ENCODE measurements at regions not wholly inside any gene's neighbourhood (a gene's known extent, or its start where the extent isn't known, plus 50 kb on each side); places are given as distances from the start of the nearest gene placed in this dataset.

DNA sequence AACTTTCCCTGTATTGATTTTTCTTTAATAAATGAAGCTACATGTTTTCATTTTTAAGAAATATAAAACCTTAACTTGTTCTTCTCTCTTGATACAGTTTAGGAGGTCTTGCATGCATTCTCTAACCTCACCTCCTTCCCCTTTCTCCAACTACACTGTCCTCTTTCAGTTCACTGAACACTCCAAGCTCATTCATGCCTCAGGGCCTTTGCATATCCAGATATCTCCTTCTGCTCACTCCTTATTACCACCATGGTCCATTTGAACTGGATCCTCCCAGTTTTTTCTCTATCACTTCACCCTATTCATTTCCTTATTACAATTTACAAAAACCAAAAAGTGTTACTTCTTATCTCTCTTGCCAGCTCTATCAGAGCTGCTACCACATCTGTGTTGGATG lies 242.9 kb upstream of the PLEKHG7 start:
- DNase-seq (ENCODE audit: low spot score) (no peak), ATAC-seq (ENCODE audit: insufficient number of reproducible peaks, low FRiP score, low read depth) (no peak)
- no peaks in the 10 kb centered on the region for H3K36me3 ChIP-seq
- no peaks in the 10 kb centered on the region for H3K4me1 ChIP-seq (ENCODE audit: control insufficient read depth in 1 of 2, low read depth in 2 of 2)
- no peaks in the 10 kb centered on the region for H3K9me3 ChIP-seq
- TF ChIP-seq, protein P1, sequence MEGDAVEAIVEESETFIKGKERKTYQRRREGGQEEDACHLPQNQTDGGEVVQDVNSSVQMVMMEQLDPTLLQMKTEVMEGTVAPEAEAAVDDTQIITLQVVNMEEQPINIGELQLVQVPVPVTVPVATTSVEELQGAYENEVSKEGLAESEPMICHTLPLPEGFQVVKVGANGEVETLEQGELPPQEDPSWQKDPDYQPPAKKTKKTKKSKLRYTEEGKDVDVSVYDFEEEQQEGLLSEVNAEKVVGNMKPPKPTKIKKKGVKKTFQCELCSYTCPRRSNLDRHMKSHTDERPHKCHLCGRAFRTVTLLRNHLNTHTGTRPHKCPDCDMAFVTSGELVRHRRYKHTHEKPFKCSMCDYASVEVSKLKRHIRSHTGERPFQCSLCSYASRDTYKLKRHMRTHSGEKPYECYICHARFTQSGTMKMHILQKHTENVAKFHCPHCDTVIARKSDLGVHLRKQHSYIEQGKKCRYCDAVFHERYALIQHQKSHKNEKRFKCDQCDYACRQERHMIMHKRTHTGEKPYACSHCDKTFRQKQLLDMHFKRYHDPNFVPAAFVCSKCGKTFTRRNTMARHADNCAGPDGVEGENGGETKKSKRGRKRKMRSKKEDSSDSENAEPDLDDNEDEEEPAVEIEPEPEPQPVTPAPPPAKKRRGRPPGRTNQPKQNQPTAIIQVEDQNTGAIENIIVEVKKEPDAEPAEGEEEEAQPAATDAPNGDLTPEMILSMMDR (IDR thresholded peaks at IDR 0.05), result no peak
- no peak overlapping the region for H3K4me3 ChIP-seq
- no peaks in the 10 kb centered on the region for H3K27me3 ChIP-seq (replicated peaks; ENCODE audit: insufficient read depth)
- no peak overlapping the region for H3K27ac ChIP-seq

DNA sequence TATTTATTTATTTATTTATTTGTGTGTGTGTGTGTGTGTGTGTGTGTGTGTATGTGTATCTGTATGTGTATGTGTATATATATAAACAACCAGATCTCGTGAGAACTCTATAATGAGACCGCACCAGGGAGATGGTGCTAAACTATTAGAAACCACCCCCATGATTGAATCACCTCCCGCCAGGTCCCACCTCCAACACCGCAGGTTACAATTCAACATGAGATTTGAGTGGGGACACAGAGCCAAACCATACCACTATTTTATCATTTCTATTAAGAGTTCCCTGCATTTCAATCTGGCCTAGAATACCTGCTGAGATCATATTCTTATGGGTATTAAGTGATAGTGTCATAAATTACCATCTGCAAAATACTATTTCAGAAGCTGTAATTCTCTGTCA lies 243.8 kb upstream of the PLEKHG7 start:
- ATAC-seq (ENCODE audit: insufficient number of reproducible peaks, low FRiP score, low read depth), result no peak

DNA sequence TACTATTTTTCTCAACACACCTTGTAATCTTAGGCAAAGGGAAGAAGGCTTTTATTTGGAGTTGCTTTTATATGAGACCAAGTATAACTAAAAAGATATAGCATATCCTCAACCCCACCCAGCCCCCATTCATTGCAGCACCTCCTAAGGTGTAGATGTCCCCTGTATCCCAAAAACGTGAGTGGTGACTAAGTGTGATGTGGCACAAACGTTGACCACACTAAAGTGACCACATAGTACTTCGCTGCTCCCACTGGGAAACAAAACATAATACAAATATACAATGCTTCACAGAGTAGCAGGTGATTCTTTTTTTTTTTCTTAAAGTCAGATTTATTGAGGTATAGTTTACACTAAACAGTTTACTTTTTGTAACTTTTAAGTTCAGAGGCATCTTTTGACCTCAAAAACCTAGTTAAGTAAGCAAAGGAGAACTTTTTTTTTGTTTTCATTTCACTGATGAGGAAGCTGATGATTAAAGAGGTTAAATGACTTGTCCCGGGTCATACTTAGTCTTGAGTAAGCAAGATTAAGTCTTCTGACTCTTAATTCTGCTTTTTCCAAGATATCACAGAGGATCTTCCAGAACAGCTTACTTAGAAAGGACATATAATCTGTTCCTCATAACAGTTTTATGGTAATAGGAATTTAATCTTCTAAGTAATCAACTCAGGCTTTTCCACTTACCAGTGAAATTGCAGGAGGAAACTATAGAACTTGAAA lies 245.2 kb upstream of the PLEKHG7 start:
- TF ChIP-seq, protein P1 (IDR thresholded peaks at IDR 0.05), result no peak
- no peaks in the 10 kb centered on the region for H3K36me3 ChIP-seq
- no peak overlapping the region for H3K4me3 ChIP-seq
- no peak overlapping the region for H3K27ac ChIP-seq
- no peaks in the 10 kb centered on the region for H3K27me3 ChIP-seq (replicated peaks; ENCODE audit: insufficient read depth)
- ATAC-seq (ENCODE audit: insufficient number of reproducible peaks, low FRiP score, low read depth) (no peak), DNase-seq (ENCODE audit: low spot score) (no peak)
- no peaks in the 10 kb centered on the region for H3K4me1 ChIP-seq (ENCODE audit: control insufficient read depth in 1 of 2, low read depth in 2 of 2)
- H3K9me3 ChIP-seq, result no peaks in the 10 kb centered on the region

More for the DNA sequence above, 243.8 kb upstream of the PLEKHG7 start:
- no peak for DNase-seq (ENCODE audit: low spot score)
- H3K4me1 ChIP-seq (ENCODE audit: control insufficient read depth in 1 of 2, low read depth in 2 of 2), result no peaks in the 10 kb centered on the region
- no peak overlapping the region for H3K27ac ChIP-seq
- H3K36me3 ChIP-seq, result no peaks in the 10 kb centered on the region
- H3K4me3 ChIP-seq, result no peak overlapping the region
- H3K27me3 ChIP-seq (replicated peaks; ENCODE audit: insufficient read depth), result no peaks in the 10 kb centered on the region
- TF ChIP-seq, protein P1 (IDR thresholded peaks at IDR 0.05), result no peak
- no peaks in the 10 kb centered on the region for H3K9me3 ChIP-seq

DNA sequence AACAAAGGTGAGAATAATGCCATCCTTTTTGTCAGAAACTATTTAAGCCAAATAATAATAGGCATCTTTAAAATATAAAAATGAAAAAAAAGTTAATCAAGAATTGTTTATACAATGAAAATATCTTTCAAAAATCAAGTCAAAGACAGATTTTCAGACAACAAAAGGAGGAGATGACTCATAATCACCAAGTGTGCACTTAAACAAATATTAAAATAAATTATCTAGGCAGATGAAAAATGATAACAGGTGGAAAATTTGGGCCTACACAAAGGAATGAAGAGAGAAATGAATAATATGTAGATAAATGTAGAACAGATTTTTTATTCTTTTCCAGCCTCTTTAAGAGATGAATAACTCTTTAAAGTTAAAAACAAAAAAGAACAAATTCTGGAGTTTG lies 250.0 kb upstream of the PLEKHG7 start:
- TF ChIP-seq, protein P1 (IDR thresholded peaks at IDR 0.05), result no peak
- Histone ChIP-seq H3K27me3 (replicated peaks; ENCODE audit: insufficient read depth) (no peaks in the 10 kb centered on the region), H3K9me3 (no peaks in the 10 kb centered on the region), H3K4me1 (ENCODE audit: control insufficient read depth in 1 of 2, low read depth in 2 of 2) (no peaks in the 10 kb centered on the region), H3K27ac (no peak overlapping the region), H3K4me3 (no peak overlapping the region), H3K36me3 (no peaks in the 10 kb centered on the region)
- ATAC-seq (ENCODE audit: insufficient number of reproducible peaks, low FRiP score, low read depth) (no peak), DNase-seq (ENCODE audit: low spot score) (no peak)

DNA sequence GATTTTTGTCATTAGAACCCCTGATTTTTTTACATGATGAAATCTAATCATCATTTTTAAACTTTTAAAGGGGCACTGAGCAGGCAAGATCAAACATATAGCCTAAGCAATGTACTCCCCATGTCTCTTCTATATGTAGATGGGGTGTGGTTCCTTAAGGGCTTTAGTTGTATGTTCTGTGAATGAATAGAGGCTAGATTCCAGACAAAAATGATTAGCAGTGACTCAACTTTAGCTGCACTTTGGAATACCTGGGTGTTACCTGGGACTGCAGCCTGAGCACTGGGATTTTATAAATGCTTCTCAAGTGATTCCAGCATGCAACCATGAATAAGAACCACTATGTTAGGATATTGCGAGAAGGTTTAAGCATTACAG lies 256.7 kb upstream of the PLEKHG7 start:
- Histone ChIP-seq H3K27ac (no peak overlapping the region), H3K4me1 (ENCODE audit: control insufficient read depth in 1 of 2, low read depth in 2 of 2) (no peaks in the 10 kb centered on the region), H3K9me3 (no peaks in the 10 kb centered on the region), H3K4me3 (no peak overlapping the region), H3K36me3 (no peaks in the 10 kb centered on the region), H3K27me3 (replicated peaks; ENCODE audit: insufficient read depth) (no peaks in the 10 kb centered on the region)
- ATAC-seq (ENCODE audit: insufficient number of reproducible peaks, low FRiP score, low read depth), result no peak
- TF ChIP-seq, protein P1 (IDR thresholded peaks at IDR 0.05), result no peak
- DNase-seq (ENCODE audit: low spot score), result no peak
